Endothelial cell of umbilical vein (primary cell): ENCODE measurements at regions not wholly inside any gene's neighbourhood (a gene's known extent, or its start where the extent isn't known, plus 50 kb on each side); places are given as distances from the start of the nearest gene placed in this dataset.

ENCODE experiments used
- BruUV-seq: library from RNA; stranded (reverse); fragments of 400-500 nt; replicated peaks from 2 replicates; lab custom pipeline; 2021; lab: Mats Ljungman, UMichigan
- CTCF ChIA-PET: fragments of 300-600, 350-600 bp; sonication (Branson Sonifier 250); formaldehyde crosslinking; loops from one replicate; lab custom pipeline; 2021; ENCODE audit warnings: antibody characterized with exemption, inconsistent platforms; lab: Charles Lee
- POLR2A ChIA-PET: fragments of 300-600, 350-600 bp; sonication (Branson Sonifier 250); formaldehyde crosslinking; loops from one replicate; lab custom pipeline; 2021; ENCODE audit warnings: antibody characterized with exemption, inconsistent platforms; lab: Charles Lee
- DNase-seq: peaks from one replicate; pipeline ENCODE4 v3.0.0-alpha.2; 2011; ENCODE audit warnings: low read depth, low spot score
- FAIRE-seq: peaks from 2 replicates; lab custom pipeline; 2011; peaks lifted over from hg19 to GRCh38; lab: Jason Lieb, UNC
- H2AFZ ChIP-seq: 2 replicates; pipeline ENCODE4 v1.6.0; 2012; ENCODE audit warnings: low read depth, low read length, control low read depth, inconsistent platforms
- H3K27ac ChIP-seq: 2 replicates; pipeline ENCODE4 v1.5.1; 2011; ENCODE audit warnings: low read depth, mild to moderate bottlenecking, control low read depth, low read length, moderate library complexity; ENCODE audit not compliant: insufficient read depth
- H3K27me3 ChIP-seq, 2 experiments: 2 replicates each; pipeline versions ENCODE4 v1.6.0 to v1.6.1; 2011; ENCODE audit warnings: low read length in 2 of 2, mixed read lengths in 1 of 2; ENCODE audit not compliant: control insufficient read depth in 2 of 2, insufficient read depth in 2 of 2
- H3K36me3 ChIP-seq, 2 experiments: 2 replicates in 1 of 2; 3 replicates in 1 of 2; pipeline ENCODE4 v1.5.1; 2011; ENCODE audit warnings: low read length in 2 of 2, mild to moderate bottlenecking in 1 of 2, moderate library complexity in 1 of 2; ENCODE audit not compliant: control insufficient read depth in 2 of 2, insufficient read depth in 2 of 2; ENCODE audit errors: extremely low read depth in 1 of 2
- H3K4me1 ChIP-seq: 3 replicates; pipeline ENCODE4 v1.5.1; 2011; ENCODE audit warnings: mild to moderate bottlenecking, low read length; ENCODE audit not compliant: control insufficient read depth, insufficient read depth; ENCODE audit errors: extremely low read depth
- H3K4me2 ChIP-seq: 2 replicates; pipeline ENCODE4 v1.6.1; 2011; ENCODE audit warnings: low read length, control low read depth, mixed read lengths; ENCODE audit not compliant: insufficient read depth
- H3K4me3 ChIP-seq, 3 experiments: fragments of 200-600 bp in 1 of 3; sonication (generic), shearing (Covaris generic) in 1 of 3; replicated peaks in 1 of 3; 2 replicates each; pipeline ENCODE4 v1.5.1; 2011 to 2016; ENCODE audit warnings: control low read depth in 3 of 3, low read length in 3 of 3, mild to moderate bottlenecking in 2 of 3, inconsistent platforms in 1 of 3, low read depth in 1 of 3, moderate library complexity in 1 of 3; ENCODE audit not compliant: insufficient read depth in 1 of 3
- H3K79me2 ChIP-seq: 2 replicates; pipeline ENCODE4 v1.6.0; 2012; ENCODE audit warnings: low read length, inconsistent platforms; ENCODE audit not compliant: control insufficient read depth, insufficient read depth
- H3K9ac ChIP-seq: replicated peaks from 2 replicates; pipeline ENCODE3; 2011; ENCODE audit warnings: low read length, control low read depth; ENCODE audit not compliant: insufficient read depth; ENCODE audit errors: extremely low read depth
- H3K9me1 ChIP-seq: replicated peaks from 3 replicates; pipeline ENCODE4 v1.6.0; 2011; ENCODE audit warnings: mild to moderate bottlenecking, low read length; ENCODE audit not compliant: control insufficient read depth, insufficient read depth; ENCODE audit errors: extremely low read depth
- H3K9me3 ChIP-seq: replicated peaks from 2 replicates; pipeline ENCODE4 v1.5.1; 2012; ENCODE audit warnings: low read length, inconsistent platforms; ENCODE audit not compliant: control insufficient read depth, insufficient read depth
- H4K20me1 ChIP-seq: replicated peaks from 2 replicates; pipeline ENCODE3; 2011; ENCODE audit warnings: mild to moderate bottlenecking, low read length; ENCODE audit not compliant: control insufficient read depth, insufficient read depth; ENCODE audit errors: extremely low read depth
- CTCF ChIP-seq, 2 donors: IDR thresholded peaks; 1 replicate in 1 of 2; 2 replicates in 1 of 2; pipeline ENCODE4 v1.5.1; 2011; ENCODE audit warnings: low read length in 2 of 2, mild to moderate bottlenecking in 2 of 2, moderate library complexity in 2 of 2, control low read depth in 1 of 2, inconsistent platforms in 1 of 2, low read depth in 1 of 2; ENCODE audit not compliant: insufficient read depth in 1 of 2; ENCODE audit errors: extremely low read depth in 1 of 2
- EZH2 ChIP-seq: IDR thresholded peaks from 2 replicates; pipeline ENCODE4 v1.6.1; 2012; ENCODE audit warnings: borderline replicate concordance, low read depth, mild to moderate bottlenecking, moderate library complexity, low read length, inconsistent platforms; ENCODE audit not compliant: severe bottlenecking
- FOS ChIP-seq: IDR thresholded peaks from 2 replicates; pipeline ENCODE4 v1.6.1; 2011; ENCODE audit warnings: mild to moderate bottlenecking, low read length, moderate library complexity, borderline replicate concordance; ENCODE audit not compliant: insufficient read depth
- GATA2 ChIP-seq: IDR thresholded peaks from 2 replicates; pipeline ENCODE4 v1.7.0; 2011; ENCODE audit warnings: low read depth, mild to moderate bottlenecking, moderate library complexity, mixed read lengths, low read length; ENCODE audit not compliant: insufficient read length, insufficient read depth
- JUN ChIP-seq: IDR thresholded peaks from 2 replicates; pipeline ENCODE4 v1.6.1; 2011; ENCODE audit warnings: borderline replicate concordance, low read depth; ENCODE audit not compliant: insufficient read length, insufficient read depth
- MAX ChIP-seq: IDR thresholded peaks from 2 replicates; pipeline ENCODE4 v1.6.1; 2011; ENCODE audit not compliant: insufficient read depth, insufficient read length
- MYC ChIP-seq: IDR thresholded peaks from one replicate; pipeline ENCODE4 v1.6.1; 2011; ENCODE audit warnings: mild to moderate bottlenecking, low read depth, low read length
- POLR2A ChIP-seq: IDR thresholded peaks from 2 replicates; pipeline ENCODE4 v1.6.1; 2012; ENCODE audit warnings: low read depth, mild to moderate bottlenecking, control low read depth, low read length
- POLR2AphosphoS5 ChIP-seq: IDR thresholded peaks from 2 replicates; pipeline ENCODE4 v1.6.1; 2012; ENCODE audit warnings: low read depth, mild to moderate bottlenecking, control low read depth, low read length, moderate library complexity; ENCODE audit not compliant: insufficient read depth
- dilution Hi-C: fragments of 300-500 bp; cut with MboI; formaldehyde crosslinking; loops from one replicate; pipeline ENCODE4 v1.15.0; 2019; ENCODE audit warnings: low sequenced_read_pairs; ENCODE audit not compliant: extremely low pct_ligation_motif_present
- intact Hi-C: fragments of 100-400 bp; cut with micrococcal nuclease; formaldehyde crosslinking; loops from one replicate; pipeline ENCODE4 v1.10.0; 2022

- DNase-seq = no peak
- H3K9ac ChIP-seq = no peak overlapping the region
- BruUV-seq = no TSS peak
- H3K9me1 ChIP-seq = no peaks in the 10 kb centered on the region
- no peaks in the 10 kb centered on the region for H3K4me1 ChIP-seq
- H3K9me3 ChIP-seq = no peaks in the 10 kb centered on the region
- H3K27ac ChIP-seq = no peak overlapping the region
- CTCF ChIA-PET = interaction anchor here (2.9 to 3.0 kb wide), 2 partner anchors 22 to 134 kb away, joined by 16 to 18 read pairs; no protein-coding TSS in a partner anchor
- H3K4me2 ChIP-seq = no peak overlapping the region
- dilution Hi-C loops = no loop called here
- FAIRE-seq = no peak
- H3K4me3 ChIP-seq = no peak overlapping the region
- H2AFZ ChIP-seq = no peak overlapping the region
- no peaks in the 10 kb centered on the region for H3K79me2 ChIP-seq
- intact Hi-C loops = no loop called here
- H3K27me3 ChIP-seq = no peaks in the 10 kb centered on the region
- TF ChIP-seq FOS = no peak
- no peak for TF ChIP-seq MAX
- TF ChIP-seq EZH2 = no peak
- no peak for TF ChIP-seq POLR2A
- no peak for TF ChIP-seq MYC
- TF ChIP-seq POLR2AphosphoS5 = no peak
- TF ChIP-seq JUN = no peak
- no peak for TF ChIP-seq CTCF (IDR thresholded peaks at IDR 0.05; ENCODE audit: extremely low read depth in 1 of 2, insufficient read depth in 1 of 2, low read depth in 1 of 2, low read length in 2 of 2)
- TF ChIP-seq GATA2 = no peak
- POLR2A ChIA-PET = no interaction called here
- H4K20me1 ChIP-seq = no peaks in the 10 kb centered on the region
- no peaks in the 10 kb centered on the region for H3K36me3 ChIP-seq
Observed at GRCh38 chr7:65554-65953, 126.8 kb upstream of the FAM20C start.
